Stimulated activated CD8-positive, alpha-beta memory T cell treated with anti-CD3 and anti-CD28 coated beads, Interleukin-4, amount 100 ng/mL, for 24 hours (primary cell): ENCODE measurements at regions not wholly inside any gene's neighbourhood (a gene's known extent, or its start where the extent isn't known, plus 50 kb on each side); places are given as distances from the start of the nearest gene placed in this dataset.

Source experiments
- DNase-seq: peaks from one replicate; pipeline ENCODE4 v3.0.0-alpha.2; 2020; ENCODE audit warnings: low read depth

- DNase-seq, result no peak
Measured at GRCh38 chr12:46449316-46449715, 76.7 kb upstream of the SLC38A2 start.

DNA sequence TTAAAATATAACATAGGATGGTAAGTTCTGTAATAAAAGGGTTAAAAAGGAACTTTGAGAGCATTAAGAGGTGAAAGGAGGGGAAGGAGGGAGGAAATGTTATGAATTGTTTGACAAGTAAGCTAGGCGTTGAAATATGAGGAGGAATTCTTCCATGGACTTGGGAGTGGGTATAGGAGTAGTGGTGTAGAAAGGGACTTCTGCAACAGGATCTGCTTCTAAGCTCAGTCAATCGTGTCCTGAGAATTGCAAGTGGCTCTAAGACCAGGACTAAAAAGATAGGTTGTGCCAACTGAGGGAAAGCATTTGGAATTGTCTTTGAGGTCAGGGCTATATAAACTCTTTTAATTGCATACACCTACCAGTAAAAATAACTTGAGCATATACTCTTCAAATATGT, 74.1 kb upstream of the SLC38A2 start:
- no peak for DNase-seq

GRCh38 chr12:46445551-46446235, 73.1 kb upstream of the SLC38A2 start:
- DNase-seq, result no peak

- DNase-seq, result no peak
Measured at GRCh38 chr12:46445093-46445492, 72.5 kb upstream of the SLC38A2 start.

DNA sequence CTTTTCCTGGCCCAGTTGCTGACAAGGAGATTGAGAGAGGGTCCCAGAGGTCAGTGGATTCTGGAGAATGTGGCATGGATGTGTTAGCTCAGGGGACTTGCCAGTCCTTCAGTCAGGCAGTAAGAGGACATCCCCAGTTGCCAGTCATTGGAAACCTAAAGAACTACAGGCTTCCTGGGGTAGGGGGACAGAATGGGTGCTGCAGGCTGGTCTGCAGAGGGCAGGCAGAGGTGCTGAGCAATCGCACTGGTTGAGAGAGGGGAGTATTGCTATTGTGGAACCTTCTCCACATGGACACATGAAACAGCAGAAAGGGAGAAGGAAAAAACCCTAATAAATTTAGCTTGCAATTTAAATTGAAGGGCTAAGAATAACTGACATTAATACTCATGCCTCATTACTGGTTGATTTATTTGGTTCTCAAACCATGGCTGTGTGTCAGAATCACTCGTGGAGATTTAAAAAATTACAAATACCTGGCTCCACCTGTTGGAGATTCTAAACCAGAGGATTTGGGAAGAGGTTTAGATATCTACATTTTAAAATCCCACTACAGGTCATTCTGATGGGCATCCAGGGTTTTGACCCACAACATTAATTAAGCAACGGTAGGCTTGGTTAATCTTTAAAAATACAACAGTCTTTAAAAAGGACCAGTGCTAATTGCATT, 71.2 kb upstream of the SLC38A2 start:
- no peak for DNase-seq

DNA sequence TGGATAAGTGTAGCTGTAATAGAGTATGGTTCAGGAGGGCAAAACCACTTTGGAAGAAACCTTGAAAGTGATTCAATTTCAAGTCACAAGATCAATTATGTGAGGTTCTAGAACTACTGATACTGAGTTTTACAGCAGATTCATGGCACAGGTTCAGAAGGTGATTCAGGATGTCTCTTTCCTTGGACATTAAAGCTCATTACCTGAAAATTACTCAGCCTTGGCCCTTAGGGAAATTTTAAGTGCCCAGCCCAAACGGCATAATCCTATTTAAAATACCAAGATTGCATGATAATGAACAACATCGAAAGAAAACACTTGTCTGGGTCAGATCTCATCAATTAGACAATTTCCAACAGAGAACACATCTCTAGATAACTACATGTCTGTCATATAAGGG, 70.2 kb upstream of the SLC38A2 start:
- no peak for DNase-seq

- no peak for DNase-seq
Measured at GRCh38 chr12:46442239-46442638, 69.7 kb upstream of the SLC38A2 start.

DNA sequence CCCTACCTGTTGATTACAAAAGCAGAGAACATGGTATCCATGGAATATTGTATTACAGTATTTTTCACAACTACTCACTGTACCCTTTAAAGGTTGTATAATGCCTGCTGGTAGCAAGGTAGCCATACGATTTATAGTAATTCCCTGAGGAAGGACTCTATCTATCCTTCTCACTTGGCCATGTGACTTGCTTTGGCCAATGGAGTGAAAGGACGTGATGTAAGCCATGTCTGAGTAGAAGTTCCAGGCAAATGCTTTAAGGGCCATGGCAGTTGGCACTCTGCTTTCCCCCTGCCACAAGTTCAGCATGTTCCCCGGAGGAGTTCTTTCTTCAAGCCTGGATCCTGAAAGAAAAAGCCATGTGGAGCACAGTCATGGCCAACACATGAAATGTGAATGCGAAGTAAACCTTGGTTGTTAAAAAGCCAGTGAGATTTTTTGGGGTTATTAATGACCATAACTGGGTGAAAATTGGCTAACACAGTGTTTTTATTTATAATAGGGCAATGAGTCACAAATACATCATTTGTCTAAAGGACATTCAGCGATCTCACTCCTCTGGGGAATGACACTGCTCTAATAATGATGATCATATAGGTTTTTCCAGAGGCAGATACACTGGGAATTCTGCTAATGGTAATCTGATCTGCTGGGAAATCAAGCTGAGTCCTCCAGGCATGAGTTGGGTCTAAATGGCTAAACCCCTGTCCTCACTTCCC, 67.4 kb upstream of the SLC38A2 start:
- DNase-seq, result no peak

DNA sequence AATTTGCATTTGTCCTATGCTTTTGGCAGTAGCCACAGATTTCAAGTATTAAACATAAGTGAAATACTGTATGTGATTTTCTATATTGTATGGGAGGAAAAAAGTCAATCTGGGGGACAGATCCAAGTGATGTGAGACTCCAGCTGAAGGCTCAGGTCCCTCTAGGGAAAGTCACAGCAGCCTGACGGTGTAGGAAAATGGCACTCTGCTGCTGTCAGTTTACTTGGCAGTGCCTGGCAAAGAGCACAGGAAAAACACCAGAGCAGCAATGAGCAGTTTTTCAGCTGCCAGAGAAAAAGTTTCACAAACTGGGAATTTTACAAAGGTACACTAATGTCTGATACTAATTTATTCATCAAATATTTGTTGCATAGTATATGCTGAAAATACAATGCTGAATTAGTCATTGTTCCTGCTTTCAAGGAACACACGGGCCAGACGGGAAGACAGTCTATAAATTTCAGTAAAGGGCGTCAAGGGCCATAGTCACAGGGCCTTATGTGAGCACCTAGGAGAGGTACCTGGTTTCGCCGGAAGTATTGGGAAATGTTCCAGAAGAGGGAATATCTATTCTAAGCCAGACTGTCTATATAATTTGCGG, 66.2 kb upstream of the SLC38A2 start:
- DNase-seq, result no peak

GRCh38 chr12:46438256-46438655, 65.7 kb upstream of the SLC38A2 start:
- DNase-seq, result no peak

GRCh38 chr12:46437469-46437868, 64.9 kb upstream of the SLC38A2 start:
- DNase-seq, result no peak

DNA sequence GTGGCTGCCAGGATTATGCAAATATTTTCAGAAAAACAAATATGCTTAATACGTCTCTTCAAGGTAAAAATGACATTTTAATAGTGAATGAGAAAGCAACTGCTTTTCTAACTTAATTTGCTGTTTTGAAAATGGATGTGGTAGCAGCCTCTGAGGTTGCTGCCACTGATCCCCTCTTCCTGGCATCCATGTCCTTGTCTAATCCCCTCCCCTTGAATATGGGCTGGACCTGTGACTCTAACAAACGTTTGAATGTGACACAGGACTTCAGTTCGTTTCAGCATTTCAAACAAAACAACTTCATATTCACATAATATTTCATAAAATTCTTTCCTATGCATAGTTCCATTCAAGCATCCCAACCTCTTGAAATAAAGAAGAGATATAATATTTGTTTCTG, 64.2 kb upstream of the SLC38A2 start:
- no peak for DNase-seq

- no peak for DNase-seq
Measured at GRCh38 chr12:46435625-46436024, 63.1 kb upstream of the SLC38A2 start.

- DNase-seq, result no peak
Measured at GRCh38 chr12:46435029-46435428, 62.5 kb upstream of the SLC38A2 start.

- no peak for DNase-seq
Measured at GRCh38 chr12:46433829-46434228, 61.3 kb upstream of the SLC38A2 start.

- DNase-seq, result no peak
Measured at GRCh38 chr12:46432325-46432724, 59.8 kb upstream of the SLC38A2 start.

DNA sequence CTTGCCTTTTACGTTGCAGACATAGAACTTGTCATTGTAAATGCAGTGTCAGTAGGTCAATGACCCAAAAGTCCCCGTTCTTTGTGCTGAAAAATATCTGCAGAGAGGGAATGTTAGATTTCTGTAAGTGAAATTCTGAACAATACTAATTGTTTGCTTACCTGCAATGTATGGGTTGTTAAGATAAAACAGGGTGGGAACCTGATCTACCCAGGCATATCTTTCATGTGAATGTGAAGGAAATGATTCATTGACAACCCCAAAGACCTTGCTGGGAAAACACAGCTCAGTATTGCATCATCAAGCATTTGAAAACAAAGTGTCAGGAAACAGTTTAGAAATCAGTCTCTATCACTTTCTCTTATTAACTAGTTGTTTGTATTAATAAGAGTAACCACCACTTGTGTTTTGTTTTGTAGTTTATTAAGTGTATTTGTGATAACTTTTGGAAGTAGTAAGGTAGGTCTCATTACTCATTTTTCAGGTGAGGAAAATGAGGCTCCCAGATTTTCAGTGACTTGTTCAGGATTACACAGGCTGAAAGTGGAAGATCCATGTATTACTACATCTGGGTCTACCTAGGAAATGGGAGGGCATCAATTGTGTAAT, 57.9 kb upstream of the SLC38A2 start:
- DNase-seq, result no peak
